ENCODE measurements at regions not wholly inside any gene's neighbourhood (a gene's known extent, or its start where the extent isn't known, plus 50 kb on each side); places are given as distances from the start of the nearest gene placed in this dataset.

DNA sequence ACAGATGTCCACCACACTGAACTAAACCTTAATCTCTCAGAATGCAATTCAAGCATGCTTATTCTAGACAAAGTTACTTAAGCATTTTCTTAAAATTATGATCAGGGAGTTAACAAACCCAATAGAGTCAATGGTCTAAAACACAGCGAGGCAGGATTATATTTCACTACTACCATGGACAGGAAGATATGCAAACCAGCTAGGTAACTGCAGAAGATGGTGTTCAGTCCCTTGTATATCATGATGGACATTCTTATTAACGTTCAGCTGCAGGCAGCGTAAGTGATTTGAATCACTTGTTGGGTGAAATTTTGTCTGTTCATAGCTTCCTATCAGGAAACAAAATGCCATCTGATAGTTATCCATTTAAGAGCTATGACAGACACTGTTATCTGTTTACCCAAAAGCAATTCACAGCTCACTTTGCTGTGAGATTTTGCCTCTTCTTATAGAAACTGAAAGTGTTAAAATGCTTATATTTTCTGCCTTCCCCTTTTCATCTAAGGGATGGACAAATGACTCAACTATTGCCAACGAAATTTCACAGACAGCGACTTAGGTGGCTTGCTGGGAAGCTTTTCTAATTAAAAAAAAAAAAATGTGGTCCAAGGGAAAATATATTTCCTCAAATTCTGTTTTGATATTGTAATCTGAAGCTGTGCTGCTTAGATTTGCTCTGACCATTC lies 591.9 kb downstream of the DACH1 start:
- Histone ChIP-seq H3K27me3 (replicated peaks; ENCODE audit: control insufficient read depth, insufficient read depth, low read length, poor library complexity, severe bottlenecking) (no peaks in the 10 kb centered on the region), H3K36me3 (ENCODE audit: control insufficient read depth, insufficient read depth, low read length) (no peaks in the 10 kb centered on the region), H3K27ac (ENCODE audit: insufficient read depth, low read length, poor library complexity, severe bottlenecking) (no peak overlapping the region), H3K4me1 (ENCODE audit: control insufficient read depth, insufficient read depth, low read length, poor library complexity, severe bottlenecking) (no peaks in the 10 kb centered on the region), H3K9me3 (ENCODE audit: control insufficient read depth, low read length) (no peaks in the 10 kb centered on the region), H3K4me3 (ENCODE audit: insufficient read depth, low read depth, low read length, poor library complexity, severe bottlenecking) (no peak overlapping the region)
- no peak for DNase-seq

DNA sequence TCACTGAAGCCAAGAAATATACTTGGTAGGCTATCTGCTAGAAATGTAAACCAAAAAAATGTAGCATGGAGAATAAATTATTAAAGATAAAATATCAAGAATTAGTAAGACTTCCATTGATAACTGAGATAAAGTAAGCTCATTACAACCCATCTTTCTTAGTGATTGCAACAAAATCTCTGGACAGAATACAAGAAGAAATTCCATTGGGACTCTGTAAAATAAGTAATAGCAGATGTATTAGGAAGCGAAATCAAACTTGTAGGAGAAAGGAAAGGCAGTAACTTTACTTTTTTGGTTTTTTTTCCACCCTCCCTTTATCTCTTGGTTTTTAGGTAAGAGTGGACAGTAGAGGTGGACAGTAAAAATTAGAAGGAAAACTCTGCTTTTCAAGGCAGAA lies 605.7 kb downstream of the DACH1 start:
- Histone ChIP-seq H3K36me3 (ENCODE audit: control insufficient read depth, insufficient read depth, low read length) (no peaks in the 10 kb centered on the region), H3K9me3 (ENCODE audit: control insufficient read depth, low read length) (no peaks in the 10 kb centered on the region), H3K27me3 (replicated peaks; ENCODE audit: control insufficient read depth, insufficient read depth, low read length, poor library complexity, severe bottlenecking) (peaks cover 5% of the 10 kb centered on the region), H3K4me3 (ENCODE audit: insufficient read depth, low read depth, low read length, poor library complexity, severe bottlenecking) (no peak overlapping the region), H3K4me1 (ENCODE audit: control insufficient read depth, insufficient read depth, low read length, poor library complexity, severe bottlenecking) (no peaks in the 10 kb centered on the region), H3K27ac (ENCODE audit: insufficient read depth, low read length, poor library complexity, severe bottlenecking) (no peak overlapping the region)
- no peak for DNase-seq

DNA sequence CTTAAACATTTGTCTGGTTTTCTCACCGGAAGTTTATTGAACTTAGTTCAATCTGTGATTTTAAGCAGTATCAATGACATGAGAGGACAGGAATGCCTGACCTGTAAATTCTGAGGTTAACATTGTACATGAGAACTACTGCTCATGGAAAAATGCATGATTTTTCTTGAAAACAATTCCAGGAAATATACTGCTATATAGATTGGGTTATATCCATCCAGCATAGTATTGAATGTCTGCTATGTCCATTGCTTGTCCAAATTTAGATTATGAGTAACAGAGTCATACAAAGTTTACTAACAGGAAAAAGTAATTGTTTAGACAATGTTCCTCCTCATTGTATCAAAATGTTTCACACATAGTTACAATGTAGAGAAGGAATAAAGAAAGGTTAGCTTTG lies 606.8 kb downstream of the DACH1 start:
- no peak for DNase-seq
- Histone ChIP-seq H3K4me1 (ENCODE audit: control insufficient read depth, insufficient read depth, low read length, poor library complexity, severe bottlenecking) (no peaks in the 10 kb centered on the region), H3K9me3 (ENCODE audit: control insufficient read depth, low read length) (no peaks in the 10 kb centered on the region), H3K27ac (ENCODE audit: insufficient read depth, low read length, poor library complexity, severe bottlenecking) (no peak overlapping the region), H3K36me3 (ENCODE audit: control insufficient read depth, insufficient read depth, low read length) (no peaks in the 10 kb centered on the region), H3K27me3 (replicated peaks; ENCODE audit: control insufficient read depth, insufficient read depth, low read length, poor library complexity, severe bottlenecking) (peaks cover 5% of the 10 kb centered on the region), H3K4me3 (ENCODE audit: insufficient read depth, low read depth, low read length, poor library complexity, severe bottlenecking) (no peak overlapping the region)

DNA sequence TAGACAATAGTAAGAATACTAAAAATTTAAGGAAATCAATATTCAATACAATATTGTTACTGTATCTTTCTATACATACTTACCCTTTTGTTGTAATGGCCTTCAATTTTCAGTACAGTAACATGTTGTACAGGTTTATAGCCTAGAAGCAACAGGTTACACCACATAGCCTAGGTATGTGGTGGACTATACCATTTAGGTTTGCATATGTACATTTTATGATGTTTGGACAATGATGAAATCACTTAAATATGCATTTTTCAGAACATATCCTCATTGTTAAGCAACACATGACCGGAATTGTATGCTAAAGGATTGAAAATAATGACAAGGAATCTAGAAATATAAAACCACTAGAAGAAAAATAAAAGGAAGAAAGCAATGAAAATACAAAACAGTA lies 611.4 kb downstream of the DACH1 start:
- Histone ChIP-seq H3K27ac (ENCODE audit: insufficient read depth, low read length, poor library complexity, severe bottlenecking) (no peak overlapping the region), H3K9me3 (ENCODE audit: control insufficient read depth, low read length) (no peaks in the 10 kb centered on the region)
- DNase-seq, result no peak

DNA sequence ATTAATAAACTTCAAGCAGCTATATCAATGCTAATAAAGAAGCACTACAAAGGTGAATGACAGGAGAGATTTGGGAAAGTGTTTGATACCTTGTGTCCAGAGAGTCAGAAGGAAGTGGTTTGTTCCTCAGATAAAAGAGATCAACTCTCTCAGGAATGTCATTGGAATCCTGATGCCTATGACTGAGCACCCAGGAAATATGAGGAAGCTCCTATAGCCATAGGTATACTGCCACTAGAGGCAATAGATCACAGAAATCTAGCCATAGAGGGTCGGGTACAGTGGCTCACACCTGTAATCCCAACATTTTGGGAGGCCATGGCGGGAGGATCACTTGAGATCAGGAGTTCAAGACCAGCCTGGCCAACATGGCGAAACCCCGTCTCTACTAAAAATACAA lies 612.6 kb downstream of the DACH1 start:
- H3K4me1 ChIP-seq (ENCODE audit: control insufficient read depth, insufficient read depth, low read length, poor library complexity, severe bottlenecking), result no peaks in the 10 kb centered on the region
- no peaks in the 10 kb centered on the region for H3K36me3 ChIP-seq (ENCODE audit: control insufficient read depth, insufficient read depth, low read length)
- no peaks in the 10 kb centered on the region for H3K9me3 ChIP-seq (ENCODE audit: control insufficient read depth, low read length)
- no peak overlapping the region for H3K27ac ChIP-seq (ENCODE audit: insufficient read depth, low read length, poor library complexity, severe bottlenecking)
- H3K27me3 ChIP-seq (replicated peaks; ENCODE audit: control insufficient read depth, insufficient read depth, low read length, poor library complexity, severe bottlenecking), result no peaks in the 10 kb centered on the region
- H3K4me3 ChIP-seq (ENCODE audit: insufficient read depth, low read depth, low read length, poor library complexity, severe bottlenecking), result no peak overlapping the region
- no peak for DNase-seq

More for the DNA sequence above, 611.4 kb downstream of the DACH1 start:
- Histone ChIP-seq H3K4me3 (ENCODE audit: insufficient read depth, low read depth, low read length, poor library complexity, severe bottlenecking) (no peak overlapping the region), H3K36me3 (ENCODE audit: control insufficient read depth, insufficient read depth, low read length) (no peaks in the 10 kb centered on the region), H3K4me1 (ENCODE audit: control insufficient read depth, insufficient read depth, low read length, poor library complexity, severe bottlenecking) (no peaks in the 10 kb centered on the region), H3K27me3 (replicated peaks; ENCODE audit: control insufficient read depth, insufficient read depth, low read length, poor library complexity, severe bottlenecking) (no peaks in the 10 kb centered on the region)

DNA sequence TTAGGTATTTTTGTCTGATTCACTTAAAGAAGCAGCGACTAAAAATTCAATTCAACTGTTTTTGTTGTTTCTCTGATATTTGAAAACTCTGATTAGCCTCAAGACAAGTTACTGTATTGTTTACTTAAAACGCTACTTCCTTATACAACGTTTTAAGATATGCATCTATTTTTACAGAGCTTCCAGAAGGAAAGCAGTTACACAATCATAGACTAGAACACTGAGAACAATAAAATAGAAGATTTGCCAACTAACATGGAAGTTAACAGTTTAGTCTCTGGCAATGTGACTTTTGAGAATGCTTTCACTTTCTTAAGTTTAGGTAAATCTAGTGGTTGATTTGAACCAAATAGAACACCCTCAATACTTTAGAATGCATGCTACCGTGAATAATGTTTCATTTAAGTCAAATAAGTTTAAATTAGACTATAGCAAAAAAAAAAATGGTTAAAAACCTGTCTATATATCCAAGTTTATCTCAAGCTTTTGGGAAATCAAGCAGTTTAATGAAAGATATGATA lies 614.8 kb downstream of the DACH1 start:
- no peaks in the 10 kb centered on the region for H3K9me3 ChIP-seq (ENCODE audit: control insufficient read depth, low read length)
- no peaks in the 10 kb centered on the region for H3K27me3 ChIP-seq (replicated peaks; ENCODE audit: control insufficient read depth, insufficient read depth, low read length, poor library complexity, severe bottlenecking)
- no peak for DNase-seq
- no peak overlapping the region for H3K4me3 ChIP-seq (ENCODE audit: insufficient read depth, low read depth, low read length, poor library complexity, severe bottlenecking)
- H3K4me1 ChIP-seq (ENCODE audit: control insufficient read depth, insufficient read depth, low read length, poor library complexity, severe bottlenecking), result no peaks in the 10 kb centered on the region
- H3K27ac ChIP-seq (ENCODE audit: insufficient read depth, low read length, poor library complexity, severe bottlenecking), result no peak overlapping the region
- H3K36me3 ChIP-seq (ENCODE audit: control insufficient read depth, insufficient read depth, low read length), result no peaks in the 10 kb centered on the region

DNA sequence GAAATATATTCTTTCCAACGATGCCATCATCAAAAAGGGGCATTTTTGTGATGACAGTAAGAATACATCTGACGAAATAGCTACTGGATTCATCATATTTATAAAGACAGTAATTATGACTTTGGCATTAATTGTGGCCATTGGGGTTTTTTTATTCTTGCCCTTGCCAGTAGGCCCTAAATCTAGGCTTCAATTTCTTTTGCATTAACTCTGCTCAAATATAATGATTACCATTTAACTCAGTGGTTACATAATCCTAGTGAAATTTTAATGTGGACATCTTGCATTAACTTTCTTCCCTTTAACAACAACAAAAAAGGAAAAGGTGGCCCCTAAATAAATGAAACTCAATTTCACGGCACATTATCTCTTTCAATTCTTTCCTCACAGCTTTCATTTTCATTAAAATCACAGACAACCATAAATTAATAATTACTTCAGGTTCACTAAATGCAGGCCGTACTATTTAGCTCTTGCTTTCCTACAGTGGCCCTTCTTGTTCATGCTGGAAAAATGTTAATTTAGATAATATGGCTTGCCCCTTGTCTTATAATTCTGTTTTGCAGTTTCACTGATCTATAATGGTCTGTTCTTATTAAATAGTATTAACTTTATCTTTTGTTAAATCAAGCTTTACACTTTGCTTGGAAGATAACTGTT lies 615.6 kb downstream of the DACH1 start:
- Histone ChIP-seq H3K9me3 (ENCODE audit: control insufficient read depth, low read length) (no peaks in the 10 kb centered on the region), H3K4me3 (ENCODE audit: insufficient read depth, low read depth, low read length, poor library complexity, severe bottlenecking) (no peak overlapping the region), H3K4me1 (ENCODE audit: control insufficient read depth, insufficient read depth, low read length, poor library complexity, severe bottlenecking) (no peaks in the 10 kb centered on the region), H3K36me3 (ENCODE audit: control insufficient read depth, insufficient read depth, low read length) (no peaks in the 10 kb centered on the region), H3K27ac (ENCODE audit: insufficient read depth, low read length, poor library complexity, severe bottlenecking) (no peak overlapping the region), H3K27me3 (replicated peaks; ENCODE audit: control insufficient read depth, insufficient read depth, low read length, poor library complexity, severe bottlenecking) (no peaks in the 10 kb centered on the region)
- no peak for DNase-seq

DNA sequence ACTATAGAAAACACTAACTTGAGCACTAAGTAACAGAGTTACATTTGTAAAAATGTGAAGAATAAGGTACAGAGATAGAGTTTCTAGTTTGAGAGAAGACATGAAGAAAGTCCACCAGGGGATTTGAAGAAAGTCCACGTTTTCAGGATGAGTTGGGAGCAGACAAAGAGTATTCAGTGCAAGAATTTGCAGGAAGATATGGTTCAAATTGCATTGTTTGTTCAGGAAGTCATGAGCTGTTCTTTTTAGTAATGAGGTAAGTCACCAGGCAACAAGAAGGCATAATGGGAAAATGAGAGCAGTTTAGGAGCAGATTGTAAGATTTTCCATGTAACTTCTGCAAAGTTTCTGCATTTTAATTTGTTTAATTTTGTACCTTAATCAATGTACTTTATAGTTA lies 618.0 kb downstream of the DACH1 start:
- no peak for DNase-seq
- H3K36me3 ChIP-seq (ENCODE audit: control insufficient read depth, insufficient read depth, low read length), result no peaks in the 10 kb centered on the region
- no peak overlapping the region for H3K4me3 ChIP-seq (ENCODE audit: insufficient read depth, low read depth, low read length, poor library complexity, severe bottlenecking)
- H3K4me1 ChIP-seq (ENCODE audit: control insufficient read depth, insufficient read depth, low read length, poor library complexity, severe bottlenecking), result no peaks in the 10 kb centered on the region
- no peaks in the 10 kb centered on the region for H3K9me3 ChIP-seq (ENCODE audit: control insufficient read depth, low read length)
- H3K27ac ChIP-seq (ENCODE audit: insufficient read depth, low read length, poor library complexity, severe bottlenecking), result no peak overlapping the region
- H3K27me3 ChIP-seq (replicated peaks; ENCODE audit: control insufficient read depth, insufficient read depth, low read length, poor library complexity, severe bottlenecking), result no peaks in the 10 kb centered on the region

DNA sequence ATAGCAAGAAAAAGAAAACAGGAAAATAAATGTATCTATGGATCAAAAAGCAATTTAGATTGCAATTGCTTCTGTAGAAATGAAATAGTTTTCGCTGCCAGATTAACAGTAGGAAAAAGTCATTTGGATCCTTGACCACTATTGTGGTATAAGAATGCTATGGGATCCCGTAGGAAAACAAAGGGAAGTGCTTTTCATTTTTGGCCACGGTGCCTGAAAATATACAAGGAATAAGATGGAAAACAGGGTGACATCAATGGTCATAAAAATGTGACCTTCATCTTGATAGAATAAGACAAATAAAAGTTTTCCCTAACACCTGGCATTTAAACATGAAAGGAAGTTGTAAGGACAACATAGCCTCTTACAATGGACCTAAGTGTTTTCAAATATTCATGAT lies 622.8 kb downstream of the DACH1 start:
- no peak for DNase-seq
- H3K27me3 ChIP-seq (replicated peaks; ENCODE audit: control insufficient read depth, insufficient read depth, low read length, poor library complexity, severe bottlenecking), result no peaks in the 10 kb centered on the region
- no peaks in the 10 kb centered on the region for H3K4me1 ChIP-seq (ENCODE audit: control insufficient read depth, insufficient read depth, low read length, poor library complexity, severe bottlenecking)
- H3K27ac ChIP-seq (ENCODE audit: insufficient read depth, low read length, poor library complexity, severe bottlenecking), result no peak overlapping the region
- H3K36me3 ChIP-seq (ENCODE audit: control insufficient read depth, insufficient read depth, low read length), result no peaks in the 10 kb centered on the region
- no peak overlapping the region for H3K4me3 ChIP-seq (ENCODE audit: insufficient read depth, low read depth, low read length, poor library complexity, severe bottlenecking)
- H3K9me3 ChIP-seq (ENCODE audit: control insufficient read depth, low read length), result no peaks in the 10 kb centered on the region

DNA sequence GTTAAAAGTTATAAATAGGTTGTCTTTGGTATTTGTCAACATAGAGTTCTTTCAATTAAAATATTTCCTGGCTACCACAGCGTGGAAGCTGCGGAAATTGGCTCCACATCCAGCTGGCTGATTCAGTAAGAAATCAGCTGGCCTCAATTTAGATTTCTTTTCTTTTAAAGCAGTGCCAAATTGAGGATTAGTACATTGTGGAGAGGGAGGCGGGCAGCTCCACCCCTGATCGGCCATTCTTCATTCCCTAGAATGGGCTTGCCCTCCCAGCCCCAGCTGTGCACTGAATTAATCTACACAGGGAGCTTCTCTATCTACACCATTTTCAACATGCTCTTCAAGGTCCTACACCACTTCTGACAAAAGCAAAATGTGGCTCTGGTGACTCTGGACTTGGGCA lies 624.8 kb downstream of the DACH1 start:
- no peaks in the 10 kb centered on the region for H3K27me3 ChIP-seq (replicated peaks; ENCODE audit: control insufficient read depth, insufficient read depth, low read length, poor library complexity, severe bottlenecking)
- no peaks in the 10 kb centered on the region for H3K36me3 ChIP-seq (ENCODE audit: control insufficient read depth, insufficient read depth, low read length)
- no peaks in the 10 kb centered on the region for H3K4me1 ChIP-seq (ENCODE audit: control insufficient read depth, insufficient read depth, low read length, poor library complexity, severe bottlenecking)
- no peak overlapping the region for H3K4me3 ChIP-seq (ENCODE audit: insufficient read depth, low read depth, low read length, poor library complexity, severe bottlenecking)
- DNase-seq, result no peak
- H3K27ac ChIP-seq (ENCODE audit: insufficient read depth, low read length, poor library complexity, severe bottlenecking), result no peak overlapping the region
- H3K9me3 ChIP-seq (ENCODE audit: control insufficient read depth, low read length), result no peaks in the 10 kb centered on the region
